Subcutaneous abdominal adipose tissue (tissue), 5 donors: ENCODE measurements at regions not wholly inside any gene's neighbourhood (a gene's known extent, or its start where the extent isn't known, plus 50 kb on each side); places are given as distances from the start of the nearest gene placed in this dataset.

Experiments
- H3K27ac ChIP-seq: one replicate; pipeline ENCODE4 v1.7.0; 2013; ENCODE audit warnings: low read depth, mild to moderate bottlenecking, inconsistent platforms, low read length, moderate library complexity
- H3K27me3 ChIP-seq, 5 donors: one replicate each; pipeline ENCODE4 v1.7.0; 2013; ENCODE audit warnings: low read length in 5 of 5, inconsistent platforms in 1 of 5; ENCODE audit not compliant: control insufficient read depth in 5 of 5, insufficient read depth in 4 of 5
- H3K36me3 ChIP-seq, 5 donors: one replicate each; pipeline ENCODE4 v1.7.0; 2013; ENCODE audit warnings: low read length in 5 of 5; ENCODE audit not compliant: control insufficient read depth in 5 of 5, insufficient read depth in 5 of 5
- H3K4me1 ChIP-seq, 5 donors: one replicate each; pipeline ENCODE4 v1.7.0; 2013; ENCODE audit warnings: low read length in 5 of 5, mild to moderate bottlenecking in 3 of 5, moderate library complexity in 1 of 5; ENCODE audit not compliant: control insufficient read depth in 5 of 5, insufficient read depth in 5 of 5
- H3K4me3 ChIP-seq, 5 donors: one replicate each; pipeline ENCODE4 v1.7.0; 2013; ENCODE audit warnings: low read length in 5 of 5, low read depth in 1 of 5
- H3K9ac ChIP-seq, 5 donors: one replicate each; pipeline ENCODE4 v1.7.0; 2013; ENCODE audit warnings: low read length in 5 of 5, mild to moderate bottlenecking in 4 of 5, moderate library complexity in 3 of 5
- H3K9me3 ChIP-seq, 5 donors: one replicate each; pipeline ENCODE4 v1.7.0; 2013; ENCODE audit warnings: low read length in 5 of 5; ENCODE audit not compliant: control insufficient read depth in 5 of 5
- donor health status: healthy.
- donor health status: healthy.
- donor health status: healthy.
- donor health status: healthy.
- donor health status: healthy.

DNA sequence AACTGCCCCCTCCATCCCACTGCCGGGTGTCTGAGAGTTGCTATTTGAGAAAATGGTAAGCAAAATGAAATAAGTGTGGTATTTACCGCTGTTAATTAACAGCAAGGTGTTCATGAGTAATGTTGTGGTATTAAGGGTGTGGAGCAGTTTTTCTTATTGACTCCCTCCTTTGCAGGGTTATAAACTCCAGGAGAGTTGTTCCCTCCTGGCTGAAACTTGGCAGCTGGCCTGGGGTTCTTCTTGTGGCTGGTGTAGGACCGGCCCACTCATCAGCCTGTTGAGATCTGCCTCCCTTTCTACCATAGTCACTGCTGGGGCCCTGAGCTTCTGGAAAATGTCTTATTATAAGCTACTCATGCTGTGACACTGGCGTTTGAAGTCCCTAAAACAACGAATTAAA is 128.6 kb downstream of the SOX9 start:
- Histone ChIP-seq H3K9me3 (peaks cover under 1 to 10% (median 6%) of the 10 kb centered on the region in 5 donors), H3K4me1 (no peaks in the 10 kb centered on the region), H3K27me3 (peaks cover 0 to 4% (median 0%) of the 10 kb centered on the region in 5 donors), H3K27ac (no peak overlapping the region), H3K36me3 (no peaks in the 10 kb centered on the region), H3K9ac (no peak overlapping the region), H3K4me3 (no peak overlapping the region)

DNA sequence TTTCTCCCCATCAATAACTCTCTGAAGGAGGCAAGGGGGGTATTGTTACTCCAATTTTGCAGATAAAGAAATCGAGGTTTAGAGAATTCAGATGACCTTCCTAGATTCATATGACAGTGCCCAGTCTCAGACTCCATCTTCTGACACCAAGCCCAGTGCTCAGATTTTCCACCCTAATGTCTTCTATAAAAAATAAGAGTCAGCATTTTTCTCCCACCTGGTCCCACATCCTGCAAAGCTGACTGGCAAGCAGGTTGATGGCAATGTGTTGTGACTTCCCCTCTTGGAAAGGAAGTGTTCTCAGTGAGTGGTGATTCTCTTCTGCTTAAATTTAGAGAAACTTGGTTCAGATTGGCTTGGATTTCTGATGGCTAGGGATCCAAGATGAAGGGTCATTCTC is 129.4 kb downstream of the SOX9 start:
- H3K4me1 ChIP-seq = no peaks in the 10 kb centered on the region
- H3K36me3 ChIP-seq = no peaks in the 10 kb centered on the region
- H3K27me3 ChIP-seq = peaks cover 0 to 4% (median 0%) of the 10 kb centered on the region in 5 donors
- H3K4me3 ChIP-seq = no peak overlapping the region
- H3K9me3 ChIP-seq = peaks cover 0 to 9% (median 5%) of the 10 kb centered on the region in 5 donors
- no peak overlapping the region for H3K9ac ChIP-seq
- H3K27ac ChIP-seq = no peak overlapping the region

DNA sequence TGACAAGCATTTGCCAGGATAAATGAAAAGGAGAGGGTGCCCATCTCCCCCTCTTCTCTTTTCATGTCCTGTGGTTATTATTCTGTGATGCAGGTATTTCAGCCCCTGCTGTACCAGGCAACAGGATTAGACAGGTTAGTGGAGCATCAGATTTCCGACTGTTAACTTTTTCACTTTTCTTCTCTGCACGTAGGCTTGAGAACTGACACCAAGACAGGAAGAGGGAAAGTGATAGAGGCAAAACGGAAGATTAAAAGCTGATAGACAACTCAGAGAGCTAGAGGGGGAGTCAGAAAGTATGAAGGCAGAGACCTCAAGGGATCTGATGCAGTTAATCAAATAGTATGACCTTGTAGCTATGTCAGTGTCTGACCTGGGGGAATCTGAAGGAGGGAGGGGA is 132.8 kb downstream of the SOX9 start:
- H3K9me3 ChIP-seq = peaks cover 0 to 9% (median 3%) of the 10 kb centered on the region in 5 donors
- H3K36me3 ChIP-seq = no peaks in the 10 kb centered on the region
- H3K4me1 ChIP-seq = no peaks in the 10 kb centered on the region

DNA sequence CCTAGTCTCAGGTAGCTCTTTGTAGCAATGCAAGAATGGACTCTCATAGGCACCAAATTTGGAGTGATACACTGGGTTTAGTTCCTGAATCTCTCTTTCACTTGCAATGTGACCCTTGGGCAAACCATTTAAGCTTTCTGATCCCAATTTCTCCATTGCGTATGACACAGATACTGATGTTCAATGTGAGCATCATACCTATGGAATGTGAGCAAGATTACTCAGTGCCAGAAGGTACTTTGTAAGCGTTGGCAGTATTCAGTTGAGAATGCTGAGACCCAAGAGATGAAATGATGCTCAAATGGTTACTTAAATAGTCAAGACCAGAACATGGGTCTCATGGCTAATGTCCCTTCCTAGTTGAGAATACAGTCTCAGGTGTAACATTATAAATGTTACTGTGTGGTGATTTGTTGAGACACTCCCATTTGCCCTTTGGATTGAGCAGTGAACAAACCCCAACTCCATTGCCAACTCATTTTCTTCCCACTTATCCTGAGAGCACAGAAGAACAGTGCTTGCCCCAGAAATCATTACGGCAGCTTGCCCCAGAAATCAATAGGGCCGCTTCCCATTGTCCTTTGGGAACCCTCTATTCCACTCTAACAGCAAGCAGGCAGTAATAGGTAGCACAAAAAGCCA is 134.1 kb downstream of the SOX9 start:
- Histone ChIP-seq H3K9ac (no peak overlapping the region), H3K9me3 (peaks cover 0 to 9% (median 3%) of the 10 kb centered on the region in 5 donors), H3K27me3 (no peaks in the 10 kb centered on the region), H3K4me3 (no peak overlapping the region), H3K27ac (no peak overlapping the region), H3K36me3 (no peaks in the 10 kb centered on the region), H3K4me1 (no peaks in the 10 kb centered on the region)

More for the DNA sequence above, 132.8 kb downstream of the SOX9 start:
- no peak overlapping the region for H3K27ac ChIP-seq
- H3K9ac ChIP-seq = no peak overlapping the region
- no peak overlapping the region for H3K4me3 ChIP-seq
- H3K27me3 ChIP-seq = no peaks in the 10 kb centered on the region

DNA sequence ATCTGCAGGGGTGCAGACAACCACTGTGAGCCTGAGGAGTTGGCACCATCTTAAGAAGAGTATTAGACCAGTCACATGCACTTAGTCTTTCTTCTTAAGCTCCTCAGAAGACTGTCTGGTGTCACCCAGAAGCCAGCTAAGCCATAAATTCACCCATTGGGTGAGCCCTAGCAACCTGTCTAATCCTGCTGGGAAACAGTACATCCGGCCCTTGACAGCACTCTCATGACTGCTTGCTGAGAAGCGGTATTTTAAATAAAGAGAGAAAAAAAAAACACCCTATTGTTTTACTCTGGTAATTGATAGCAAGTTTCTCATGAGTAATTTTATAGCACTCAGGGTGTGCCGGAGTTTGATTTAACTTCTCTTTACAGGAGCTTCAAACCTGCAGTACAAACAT is 134.7 kb downstream of the SOX9 start:
- Histone ChIP-seq H3K9me3 (peaks cover 0 to 9% (median 3%) of the 10 kb centered on the region in 5 donors), H3K27me3 (no peaks in the 10 kb centered on the region), H3K27ac (no peak overlapping the region), H3K4me1 (no peaks in the 10 kb centered on the region), H3K4me3 (no peak overlapping the region), H3K36me3 (no peaks in the 10 kb centered on the region), H3K9ac (no peak overlapping the region)

DNA sequence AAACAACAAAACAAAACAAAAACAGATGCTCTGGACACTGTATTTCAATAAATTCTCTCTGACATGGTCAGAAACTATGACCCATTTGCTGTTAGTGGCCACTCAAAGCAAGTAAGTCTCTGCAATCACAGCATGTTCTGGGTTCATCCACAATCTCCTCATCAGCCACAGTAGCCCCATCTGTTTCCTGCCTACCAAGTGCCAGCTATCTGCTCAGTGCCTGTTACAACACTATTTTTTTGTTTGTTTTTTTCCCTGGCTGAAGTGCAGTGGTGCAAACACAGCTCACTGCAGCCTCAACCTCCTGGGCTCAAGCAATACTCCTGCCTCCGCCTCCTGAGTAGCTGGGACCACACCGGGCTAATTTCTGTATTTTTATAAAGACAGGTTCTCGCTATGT is 137.9 kb downstream of the SOX9 start:
- no peak overlapping the region for H3K27ac ChIP-seq
- H3K36me3 ChIP-seq = no peaks in the 10 kb centered on the region
- H3K4me3 ChIP-seq = no peak overlapping the region
- H3K4me1 ChIP-seq = no peaks in the 10 kb centered on the region
- H3K9me3 ChIP-seq = peaks cover 0 to 5% (median 1%) of the 10 kb centered on the region in 5 donors
- H3K9ac ChIP-seq = no peak overlapping the region
- no peaks in the 10 kb centered on the region for H3K27me3 ChIP-seq

DNA sequence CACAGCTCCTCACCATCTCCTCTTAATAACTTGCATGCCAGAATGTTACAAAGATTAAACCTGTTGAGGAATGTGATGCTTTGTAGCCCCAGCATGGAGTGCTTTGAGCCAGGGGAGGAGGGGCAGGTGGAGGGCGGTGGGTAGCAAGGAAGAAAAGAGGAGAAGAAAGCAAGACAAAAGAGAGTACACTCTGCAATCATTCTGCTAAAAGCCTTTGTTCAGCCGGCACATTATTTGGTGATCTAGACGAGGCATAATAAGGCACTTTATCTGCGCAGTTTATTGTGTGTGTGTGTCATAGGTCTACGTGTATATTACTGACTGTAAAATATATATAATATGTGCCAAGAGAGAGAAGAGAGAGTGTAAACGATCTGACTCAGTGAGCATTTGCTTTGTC is 139.1 kb downstream of the SOX9 start:
- Histone ChIP-seq H3K27me3 (no peaks in the 10 kb centered on the region), H3K4me3 (no peak overlapping the region), H3K4me1 (no peaks in the 10 kb centered on the region), H3K36me3 (no peaks in the 10 kb centered on the region), H3K9ac (no peak overlapping the region), H3K27ac (no peak overlapping the region), H3K9me3 (no peaks in the 10 kb centered on the region)

DNA sequence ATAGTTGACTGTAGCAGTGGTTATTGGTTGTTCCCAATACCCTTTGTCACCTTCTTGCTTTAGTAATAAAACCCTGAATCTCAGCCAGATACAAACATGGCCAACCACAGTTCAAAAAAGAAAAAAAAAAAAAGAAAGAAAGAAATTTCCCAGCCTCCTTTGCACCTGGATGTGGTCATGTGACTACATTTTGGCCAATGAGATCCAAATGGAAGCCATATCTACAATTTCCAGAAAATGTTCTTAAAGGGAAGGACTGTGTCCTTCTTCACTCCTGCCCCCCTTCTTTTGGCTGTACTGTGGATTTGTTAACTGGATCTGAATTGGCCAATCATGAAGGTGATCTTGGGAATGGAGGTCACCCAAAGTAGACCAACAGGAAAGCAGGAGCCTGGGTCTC is 141.9 kb downstream of the SOX9 start:
- H3K27me3 ChIP-seq = peaks cover 0 to 6% (median 0%) of the 10 kb centered on the region in 5 donors
- H3K4me1 ChIP-seq = no peaks in the 10 kb centered on the region
- no peaks in the 10 kb centered on the region for H3K36me3 ChIP-seq
- H3K9ac ChIP-seq = no peak overlapping the region
- H3K27ac ChIP-seq = no peak overlapping the region
- no peak overlapping the region for H3K4me3 ChIP-seq
- H3K9me3 ChIP-seq = no peaks in the 10 kb centered on the region

DNA sequence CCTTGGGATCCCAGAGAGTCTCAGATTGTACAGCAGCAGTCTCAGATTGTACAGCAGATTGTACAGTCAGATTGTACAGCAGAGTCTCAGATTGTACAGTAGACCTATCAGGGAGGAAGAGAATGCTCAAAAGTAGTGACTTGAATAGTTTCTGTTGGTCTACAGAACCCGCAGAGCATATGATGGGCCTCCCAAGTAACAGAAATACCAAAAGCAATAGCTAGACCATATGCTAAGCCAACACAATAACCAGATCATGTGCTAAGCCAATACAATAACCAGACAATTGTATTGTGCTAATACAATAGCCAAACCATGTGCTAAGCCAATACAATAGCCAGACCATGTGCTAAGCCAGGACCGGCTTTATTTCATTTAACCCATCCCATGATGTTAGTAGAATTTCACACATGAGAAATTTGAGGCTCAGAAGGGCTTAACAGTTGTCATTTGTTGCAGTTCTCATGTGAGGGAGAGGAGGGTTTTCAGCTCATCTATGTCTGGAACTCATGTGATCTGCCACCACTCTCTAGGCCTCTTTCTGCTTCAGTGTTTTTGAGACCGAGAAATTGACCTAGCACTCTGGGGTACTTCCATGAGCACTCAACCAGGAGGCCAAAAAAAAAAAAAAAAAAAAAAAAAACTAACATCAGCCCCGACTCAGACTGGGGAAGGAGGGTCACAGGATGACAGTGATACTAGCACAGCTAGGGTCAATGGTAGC is 144.0 kb downstream of the SOX9 start:
- H3K27me3 ChIP-seq = peaks cover 0 to 6% (median 0%) of the 10 kb centered on the region in 5 donors
- no peak overlapping the region for H3K4me3 ChIP-seq
- no peak overlapping the region for H3K9ac ChIP-seq
- H3K9me3 ChIP-seq = no peaks in the 10 kb centered on the region
- no peaks in the 10 kb centered on the region for H3K4me1 ChIP-seq
- no peak overlapping the region for H3K27ac ChIP-seq
- H3K36me3 ChIP-seq = no peaks in the 10 kb centered on the region

DNA sequence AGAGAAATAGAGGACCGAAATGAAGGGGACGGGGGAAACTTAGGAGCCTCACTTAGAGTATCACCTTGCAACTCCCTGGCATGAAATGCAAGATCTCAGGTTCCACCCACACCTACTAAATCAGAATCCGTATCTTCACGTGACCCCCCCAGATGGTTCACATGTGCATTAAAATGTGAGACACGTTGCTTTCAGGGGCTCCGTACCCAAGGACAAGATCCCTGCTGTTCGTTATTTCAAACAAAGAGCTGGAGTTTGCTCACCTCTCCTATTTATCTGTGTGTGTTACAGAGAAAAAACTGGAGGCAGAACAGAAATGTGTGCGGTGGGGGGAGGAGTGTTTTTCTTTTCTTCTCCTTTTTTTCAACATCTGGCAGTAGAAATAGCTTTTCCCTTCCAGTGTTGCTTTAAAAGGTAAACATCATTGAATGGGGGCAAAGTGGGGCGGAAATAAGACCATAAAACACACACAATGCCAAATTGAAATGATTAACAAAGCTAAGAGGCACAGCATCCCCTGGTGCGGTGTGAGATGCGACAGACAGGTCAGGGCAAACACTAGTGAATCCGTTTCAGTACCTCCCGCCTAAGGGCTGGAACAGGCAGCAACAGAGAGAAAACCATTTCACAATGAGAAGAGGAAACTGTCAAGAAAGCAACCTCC is 145.4 kb downstream of the SOX9 start:
- H3K36me3 ChIP-seq = no peaks in the 10 kb centered on the region
- no peak overlapping the region for H3K4me3 ChIP-seq
- H3K9me3 ChIP-seq = no peaks in the 10 kb centered on the region
- no peak overlapping the region for H3K9ac ChIP-seq
- H3K27ac ChIP-seq = no peak overlapping the region
- H3K4me1 ChIP-seq = peaks cover 3 to 11% (median 9%) of the 10 kb centered on the region in 5 donors
- H3K27me3 ChIP-seq = peaks cover 0 to 6% (median 0%) of the 10 kb centered on the region in 5 donors
